Activated CD4-positive, alpha-beta memory T cell treated with anti-CD3 and anti-CD28 coated beads for 36 hours (primary cell): ENCODE measurements at regions not wholly inside any gene's neighbourhood (a gene's known extent, or its start where the extent isn't known, plus 50 kb on each side); places are given as distances from the start of the nearest gene placed in this dataset.
"Not testable (repeated sequence)": the region's sequence is repeated elsewhere in the genome, so short reads cannot be mapped to it uniquely, and the experiment has no call there.

Source experiments
- CTCF ChIA-PET: fragments of 350-600 bp; sonication (Branson Sonifier 250); formaldehyde crosslinking; loops from one replicate; lab custom pipeline; 2021; ENCODE audit warnings: antibody characterized with exemption, inconsistent platforms; lab: Charles Lee
- POLR2A ChIA-PET: fragments of 350-600 bp; sonication (Branson Sonifier 250); formaldehyde crosslinking; loops from one replicate; lab custom pipeline; 2021; ENCODE audit warnings: antibody characterized with exemption; lab: Charles Lee
- DNase-seq: peaks from one replicate; pipeline ENCODE4 v3.0.0-alpha.2; 2020
- H3K27ac Mint-ChIP-seq: one replicate; pipeline ENCODE4 v1.8.0; 2021; ENCODE audit warnings: mixed read lengths
- H3K27me3 Mint-ChIP-seq: one replicate; pipeline ENCODE4 v1.8.0; 2021; ENCODE audit warnings: mixed read lengths
- H3K36me3 Mint-ChIP-seq: one replicate; pipeline ENCODE4 v1.8.0; 2021; ENCODE audit warnings: mixed read lengths
- H3K4me1 Mint-ChIP-seq: one replicate; pipeline ENCODE4 v1.8.0; 2021; ENCODE audit warnings: low read depth, mixed read lengths
- H3K4me3 Mint-ChIP-seq: one replicate; pipeline ENCODE4 v1.8.0; 2021; ENCODE audit warnings: mild to moderate bottlenecking, mixed read lengths
- H3K9me3 Mint-ChIP-seq: one replicate; pipeline ENCODE4 v1.8.0; 2021; ENCODE audit warnings: mixed read lengths
- intact Hi-C: fragments of 100-400 bp; cut with micrococcal nuclease; formaldehyde crosslinking; loops from one replicate; pipeline ENCODE4 v1.15.1; 2023

DNA sequence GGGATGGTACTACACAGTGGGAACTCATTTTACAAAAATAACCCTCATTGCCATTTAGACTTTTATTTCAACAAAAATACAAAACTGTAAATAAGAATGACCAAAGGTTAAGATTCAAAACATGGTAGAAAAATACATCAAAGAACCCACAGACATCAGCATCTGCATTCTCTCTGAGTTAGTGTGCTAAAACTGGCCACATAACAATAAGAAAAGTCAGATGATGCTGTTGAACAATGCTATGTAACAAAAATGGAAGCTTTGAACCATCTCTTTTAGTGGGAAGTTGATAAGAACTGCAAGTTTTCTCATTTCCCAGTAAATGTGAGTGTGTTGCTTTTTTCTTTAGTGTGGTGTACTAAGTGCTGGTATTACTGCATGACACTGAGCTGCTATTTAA is 888.4 kb upstream of the EPHA5 start:
- ChIA-PET CTCF (no interaction called here), POLR2A (no interaction called here)
- H3K36me3 Mint-ChIP-seq: no peaks in the 10 kb centered on the region
- no peaks in the 10 kb centered on the region for H3K4me1 Mint-ChIP-seq
- intact Hi-C loops: no loop called here
- no peaks in the 10 kb centered on the region for H3K27me3 Mint-ChIP-seq
- no peak overlapping the region for H3K4me3 Mint-ChIP-seq
- no peak for DNase-seq
- H3K27ac Mint-ChIP-seq: no peak overlapping the region
- peaks cover 8% of the 10 kb centered on the region for H3K9me3 Mint-ChIP-seq

DNA sequence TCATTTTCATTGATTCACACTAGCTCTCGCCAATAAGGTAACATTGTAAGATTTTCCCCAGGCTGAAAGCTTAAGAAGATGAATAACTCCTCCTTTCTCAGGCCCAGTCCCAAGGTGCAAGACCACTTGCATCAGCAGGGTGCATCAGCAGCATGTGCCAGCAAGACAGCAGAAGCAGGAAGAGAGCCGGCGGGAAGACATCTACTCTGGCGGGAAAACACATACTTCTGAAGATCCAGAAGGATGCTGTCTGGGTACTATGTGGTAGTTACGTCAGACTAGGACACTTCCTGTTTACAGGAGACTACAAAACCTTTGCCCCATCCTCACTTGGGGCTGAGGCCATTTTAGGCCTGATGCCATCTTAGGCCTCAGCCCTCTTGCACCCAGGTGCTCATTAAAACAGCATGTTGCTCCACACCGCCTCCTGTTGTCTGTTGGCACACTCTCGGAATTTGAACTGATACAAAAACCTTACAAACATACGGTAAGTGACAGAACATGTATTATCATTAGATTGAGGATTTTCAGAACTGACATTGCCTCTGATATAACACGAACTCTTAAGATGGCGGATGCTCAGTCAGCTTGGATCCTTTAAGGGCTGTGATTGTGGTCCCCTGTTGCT is 886.5 kb upstream of the EPHA5 start:
- ChIA-PET CTCF (no interaction called here), POLR2A (no interaction called here)
- intact Hi-C loops: no loop called here
- no peak for DNase-seq
- Mint-ChIP-seq H3K36me3 (no peaks in the 10 kb centered on the region), H3K4me3 (no peak overlapping the region), H3K4me1 (no peaks in the 10 kb centered on the region), H3K27me3 (no peaks in the 10 kb centered on the region), H3K27ac (no peak overlapping the region), H3K9me3 (peaks cover 20% of the 10 kb centered on the region)

GRCh38 chr4:66555301-66555700 is 885.0 kb upstream of the EPHA5 start:
- Mint-ChIP-seq H3K27me3 (no peaks in the 10 kb centered on the region), H3K4me3 (no peak overlapping the region), H3K9me3 (peaks cover 22% of the 10 kb centered on the region), H3K36me3 (no peaks in the 10 kb centered on the region), H3K27ac (no peak overlapping the region), H3K4me1 (no peaks in the 10 kb centered on the region)
- ChIA-PET CTCF (no interaction called here), POLR2A (no interaction called here)
- intact Hi-C loops: no loop called here
- no peak for DNase-seq

- no peak overlapping the region for H3K27ac Mint-ChIP-seq
- ChIA-PET CTCF (no interaction called here), POLR2A (no interaction called here)
- no peaks in the 10 kb centered on the region for H3K27me3 Mint-ChIP-seq
- no peaks in the 10 kb centered on the region for H3K4me1 Mint-ChIP-seq
- H3K4me3 Mint-ChIP-seq: no peak overlapping the region
- intact Hi-C loops: no loop called here
- H3K36me3 Mint-ChIP-seq: no peaks in the 10 kb centered on the region
- peaks cover 24% of the 10 kb centered on the region for H3K9me3 Mint-ChIP-seq
- DNase-seq: no peak
Observed at GRCh38 chr4:66554826-66555225, 884.5 kb upstream of the EPHA5 start.

GRCh38 chr4:66545301-66545700 is 875.0 kb upstream of the EPHA5 start:
- POLR2A ChIA-PET, H3K27ac Mint-ChIP-seq, H3K36me3 Mint-ChIP-seq, DNase-seq, H3K4me1 Mint-ChIP-seq, H3K4me3 Mint-ChIP-seq, intact Hi-C loops, H3K27me3 Mint-ChIP-seq: not testable (repeated sequence)
- CTCF ChIA-PET: interaction anchor here (0.6 kb wide), 1 partner anchor 104 kb away, joined by 3 read pairs; no protein-coding TSS in a partner anchor
- H3K9me3 Mint-ChIP-seq: peaks cover 26% of the 10 kb centered on the region

GRCh38 chr4:66544281-66544680 is 874.0 kb upstream of the EPHA5 start:
- intact Hi-C loops: no loop called here
- no peak for DNase-seq
- Mint-ChIP-seq H3K4me1 (no peaks in the 10 kb centered on the region), H3K9me3 (peaks cover 18% of the 10 kb centered on the region), H3K27me3 (no peaks in the 10 kb centered on the region), H3K36me3 (no peaks in the 10 kb centered on the region), H3K27ac (no peak overlapping the region), H3K4me3 (no peak overlapping the region)
- ChIA-PET POLR2A (no interaction called here), CTCF (no interaction called here)

- Mint-ChIP-seq H3K4me3 (no peak overlapping the region), H3K27ac (no peak overlapping the region), H3K9me3 (peaks cover 9% of the 10 kb centered on the region), H3K4me1 (no peaks in the 10 kb centered on the region), H3K27me3 (no peaks in the 10 kb centered on the region), H3K36me3 (no peaks in the 10 kb centered on the region)
- ChIA-PET CTCF (no interaction called here), POLR2A (no interaction called here)
- no peak for DNase-seq
- intact Hi-C loops: no loop called here
Observed at GRCh38 chr4:66539745-66540144, 869.5 kb upstream of the EPHA5 start.

DNA sequence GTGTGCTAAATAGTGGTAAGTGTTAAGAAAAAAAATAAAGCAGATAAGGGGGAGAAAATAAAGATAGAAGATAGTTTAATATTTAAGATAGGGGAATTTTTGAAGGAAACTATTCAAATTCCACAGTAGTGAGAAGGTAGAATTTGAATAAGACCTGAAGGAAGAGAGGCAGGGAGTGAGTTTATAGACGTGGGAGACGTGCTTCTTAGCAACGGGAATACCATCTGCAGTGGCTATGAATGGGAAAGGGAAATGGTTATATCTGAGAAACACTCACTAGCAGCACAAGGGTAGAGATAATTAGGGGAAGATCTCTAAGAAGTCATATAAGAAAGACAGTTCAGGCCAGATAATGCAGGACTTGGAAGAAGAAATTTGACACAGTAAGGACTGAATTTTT is 854.5 kb upstream of the EPHA5 start:
- POLR2A ChIA-PET: no interaction called here
- Mint-ChIP-seq H3K4me3 (no peak overlapping the region), H3K9me3 (peaks cover 18% of the 10 kb centered on the region), H3K27me3 (no peaks in the 10 kb centered on the region), H3K27ac (no peak overlapping the region), H3K36me3 (no peaks in the 10 kb centered on the region), H3K4me1 (no peaks in the 10 kb centered on the region)
- CTCF ChIA-PET: no interaction called here
- intact Hi-C loops: no loop called here
- DNase-seq: no peak

DNA sequence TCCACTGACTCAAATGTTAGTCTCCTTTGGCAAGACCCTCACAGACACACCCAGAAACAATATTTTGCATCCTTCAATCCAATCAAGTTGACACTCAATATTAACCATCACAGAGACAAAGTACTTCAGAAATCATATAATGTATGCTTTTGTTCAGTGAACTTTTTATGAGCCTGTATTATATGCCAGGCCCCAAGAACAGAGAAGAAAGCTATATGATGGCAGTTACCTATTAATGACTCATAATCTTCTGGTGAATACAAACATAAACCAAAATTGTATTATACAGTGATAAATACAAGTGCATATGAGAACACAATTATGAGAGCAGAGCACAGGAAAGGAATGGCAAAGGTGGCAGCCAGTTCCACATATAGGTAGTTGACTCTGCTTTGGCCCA is 852.0 kb upstream of the EPHA5 start:
- Mint-ChIP-seq H3K9me3 (peaks cover 11% of the 10 kb centered on the region), H3K27ac (no peak overlapping the region), H3K4me3 (no peak overlapping the region), H3K4me1 (no peaks in the 10 kb centered on the region), H3K27me3 (no peaks in the 10 kb centered on the region), H3K36me3 (no peaks in the 10 kb centered on the region)
- POLR2A ChIA-PET: no interaction called here
- DNase-seq: no peak
- intact Hi-C loops: no loop called here
- CTCF ChIA-PET: no interaction called here

DNA sequence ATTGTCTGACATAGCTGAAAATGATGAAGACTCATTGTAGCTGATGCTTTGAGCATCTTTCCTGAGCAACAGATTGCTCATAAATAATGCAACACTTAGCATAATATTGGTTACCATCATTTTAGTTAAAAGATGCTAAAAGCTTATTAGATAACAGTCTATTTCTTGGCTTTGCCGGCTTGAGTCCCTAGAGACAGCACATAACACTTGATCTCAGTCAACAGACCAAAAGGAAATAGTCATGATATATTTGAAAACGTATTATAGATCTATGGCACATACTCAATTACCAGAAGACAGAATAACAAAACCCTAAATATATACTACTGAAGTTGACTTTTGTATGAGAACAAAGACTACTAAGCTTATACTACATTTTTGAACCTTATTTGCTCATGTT is 846.7 kb upstream of the EPHA5 start:
- Mint-ChIP-seq H3K9me3 (peaks cover 7% of the 10 kb centered on the region), H3K27ac (no peak overlapping the region), H3K27me3 (no peaks in the 10 kb centered on the region), H3K4me1 (no peaks in the 10 kb centered on the region), H3K36me3 (no peaks in the 10 kb centered on the region), H3K4me3 (no peak overlapping the region)
- intact Hi-C loops: no loop called here
- ChIA-PET POLR2A (no interaction called here), CTCF (no interaction called here)
- DNase-seq: no peak

GRCh38 chr4:66506985-66507384 is 836.7 kb upstream of the EPHA5 start:
- no peaks in the 10 kb centered on the region for H3K36me3 Mint-ChIP-seq
- intact Hi-C loops: no loop called here
- peaks cover 5% of the 10 kb centered on the region for H3K9me3 Mint-ChIP-seq
- ChIA-PET POLR2A (no interaction called here), CTCF (no interaction called here)
- no peak overlapping the region for H3K27ac Mint-ChIP-seq
- no peak overlapping the region for H3K4me3 Mint-ChIP-seq
- no peak for DNase-seq
- H3K27me3 Mint-ChIP-seq: no peaks in the 10 kb centered on the region
- H3K4me1 Mint-ChIP-seq: no peaks in the 10 kb centered on the region

DNA sequence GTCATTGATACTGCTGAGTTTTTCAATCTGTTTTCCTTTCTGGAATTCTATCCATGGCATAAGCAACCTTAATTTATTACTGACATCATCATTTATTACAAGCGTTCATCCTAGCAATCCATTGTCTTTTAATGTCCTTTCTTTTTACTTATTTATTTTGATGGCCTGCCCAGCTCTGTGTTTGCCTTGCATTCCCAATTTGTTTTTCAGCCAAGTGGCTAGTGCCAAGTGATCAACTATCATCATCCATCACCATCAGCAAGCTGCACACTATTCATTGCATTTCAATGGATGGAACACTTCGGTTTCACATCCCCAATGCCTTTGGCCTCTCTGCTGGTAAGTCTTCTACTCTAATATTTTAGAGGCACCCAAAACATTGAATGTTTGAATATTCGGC is 831.7 kb upstream of the EPHA5 start:
- POLR2A ChIA-PET: no interaction called here
- Mint-ChIP-seq H3K27ac (no peak overlapping the region), H3K27me3 (no peaks in the 10 kb centered on the region), H3K36me3 (no peaks in the 10 kb centered on the region), H3K9me3 (peaks cover 3% of the 10 kb centered on the region), H3K4me1 (no peaks in the 10 kb centered on the region), H3K4me3 (no peak overlapping the region)
- intact Hi-C loops: no loop called here
- no peak for DNase-seq
- CTCF ChIA-PET: no interaction called here

GRCh38 chr4:66490729-66491128 is 820.4 kb upstream of the EPHA5 start:
- intact Hi-C loops: no loop called here
- CTCF ChIA-PET: no interaction called here
- POLR2A ChIA-PET: no interaction called here
- no peaks in the 10 kb centered on the region for H3K27me3 Mint-ChIP-seq
- no peak overlapping the region for H3K27ac Mint-ChIP-seq
- no peak overlapping the region for H3K4me3 Mint-ChIP-seq
- no peaks in the 10 kb centered on the region for H3K4me1 Mint-ChIP-seq
- DNase-seq: no peak
- no peaks in the 10 kb centered on the region for H3K36me3 Mint-ChIP-seq
- H3K9me3 Mint-ChIP-seq: peaks cover 10% of the 10 kb centered on the region
